CD4-positive, alpha-beta T cell (primary cell): ENCODE measurements at regions not wholly inside any gene's neighbourhood (a gene's known extent, or its start where the extent isn't known, plus 50 kb on each side); places are given as distances from the start of the nearest gene placed in this dataset.

Source experiments
- ATAC-seq: fragments of 200-7000 bp; cut with Tn5 transposase; one replicate; pipeline ENCODE4 v1.10.0; 2022; ENCODE audit warnings: mild to moderate bottlenecking; ENCODE audit not compliant: poor library complexity
- CTCF ChIA-PET: fragments of 350-600 bp; sonication (Branson Sonifier 250); formaldehyde crosslinking; loops from one replicate; lab custom pipeline; 2021; ENCODE audit warnings: antibody characterized with exemption, inconsistent platforms; lab: Charles Lee
- POLR2A ChIA-PET: fragments of 350-600 bp; sonication (Branson Sonifier 250); formaldehyde crosslinking; loops from one replicate; lab custom pipeline; 2021; ENCODE audit warnings: antibody characterized with exemption, inconsistent platforms; lab: Charles Lee
- DNase-seq, 14 experiments: peaks; one replicate each; pipeline ENCODE4 v3.0.0-alpha.2; 2013 to 2020; ENCODE audit warnings: mixed read lengths in 2 of 14
- H3K27ac ChIP-seq, 2 donors: one replicate each; pipeline versions ENCODE4 v1.5.1 to v1.7.0; 2013; ENCODE audit warnings: low read length in 2 of 2, low read depth in 1 of 2, mild to moderate bottlenecking in 1 of 2
- H3K27me3 ChIP-seq, 2 experiments: 1 replicate in 1 of 2; 2 replicates in 1 of 2; pipeline versions ENCODE4 v1.6.1 to v1.7.0; 2013; ENCODE audit warnings: low read length in 2 of 2, control low read depth in 1 of 2, mild to moderate bottlenecking in 1 of 2, moderate library complexity in 1 of 2; ENCODE audit not compliant: insufficient read depth in 2 of 2, control insufficient read depth in 1 of 2
- H3K36me3 ChIP-seq: one replicate; pipeline ENCODE4 v1.6.1; 2013; ENCODE audit warnings: low read length, control low read depth; ENCODE audit not compliant: insufficient read depth
- H3K4me1 ChIP-seq: one replicate; pipeline ENCODE4 v1.6.1; 2013; ENCODE audit warnings: low read length, control low read depth; ENCODE audit not compliant: insufficient read depth
- H3K4me3 ChIP-seq: one replicate; pipeline ENCODE4 v1.5.1; 2013; ENCODE audit warnings: mild to moderate bottlenecking, low read length, moderate library complexity
- H3K9me3 ChIP-seq, 2 experiments: 1 replicate in 1 of 2; 2 replicates in 1 of 2; pipeline versions ENCODE4 v1.6.1 to v1.7.0; 2013; ENCODE audit warnings: low read length in 2 of 2, mild to moderate bottlenecking in 2 of 2, control low read depth in 1 of 2, moderate library complexity in 1 of 2; ENCODE audit not compliant: control insufficient read depth in 1 of 2, insufficient read depth in 1 of 2
- H3K27ac Mint-ChIP-seq: one replicate; pipeline ENCODE4 v1.8.0; 2020; ENCODE audit warnings: mixed read lengths
- H3K27me3 Mint-ChIP-seq: one replicate; pipeline ENCODE4 v1.8.0; 2021; ENCODE audit warnings: mixed read lengths
- H3K36me3 Mint-ChIP-seq: one replicate; pipeline ENCODE4 v1.8.0; 2021; ENCODE audit warnings: low read depth, mixed read lengths
- H3K4me1 Mint-ChIP-seq: one replicate; pipeline ENCODE4 v1.8.0; 2021; ENCODE audit warnings: low read depth, mixed read lengths
- H3K4me3 Mint-ChIP-seq: one replicate; pipeline ENCODE4 v1.8.0; 2020; ENCODE audit warnings: mild to moderate bottlenecking, mixed read lengths
- H3K9me3 Mint-ChIP-seq: one replicate; pipeline ENCODE4 v1.8.0; 2020; ENCODE audit warnings: mixed read lengths
- intact Hi-C, 2 experiments: fragments of 100-400 bp; cut with DNase I in 1 of 2; cut with micrococcal nuclease in 1 of 2; formaldehyde crosslinking; loops; one replicate each; pipeline versions ENCODE4 v1.15.1 to v1.9.0; 2023 to 2025; cut with DNase I, micrococcal nuclease
- TF ChIP-seq, protein P1 (sequence below): fragments of 200-600 bp; IDR thresholded peaks from one replicate; pipeline ENCODE4 v1.8.0; 2022; ENCODE audit warnings: antibody characterized with exemption, mild to moderate bottlenecking

DNA sequence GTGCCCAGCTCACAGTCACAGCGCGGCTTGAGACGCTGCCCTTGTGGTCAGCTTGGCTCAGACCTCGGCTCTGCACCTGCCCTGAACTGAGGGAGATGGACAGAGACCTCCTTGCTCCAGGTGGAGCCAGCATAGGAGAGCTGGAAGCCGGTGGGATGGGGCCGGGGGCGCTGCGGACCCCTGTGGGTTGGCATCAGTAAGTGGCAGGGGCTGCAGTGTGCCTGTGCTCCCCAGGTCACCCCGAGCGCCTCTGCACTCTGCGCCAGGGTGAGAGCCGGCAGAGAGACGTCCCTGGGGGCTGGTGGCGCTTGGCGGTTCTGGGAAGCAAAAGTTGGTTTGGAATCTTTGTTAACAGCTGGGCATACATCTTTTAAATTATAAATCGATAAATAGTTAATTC is 105.6 kb upstream of the TTC34 start:
- Mint-ChIP-seq H3K27me3 (no peaks in the 10 kb centered on the region), H3K9me3 (no peaks in the 10 kb centered on the region), H3K4me1 (no peaks in the 10 kb centered on the region), H3K27ac (no peak overlapping the region), H3K4me3 (no peak overlapping the region), H3K36me3 (no peaks in the 10 kb centered on the region)
- Histone ChIP-seq H3K27me3 (no peaks in the 10 kb centered on the region), H3K9me3 (no peaks in the 10 kb centered on the region), H3K4me1 (no peaks in the 10 kb centered on the region), H3K4me3 (no peak overlapping the region), H3K27ac (no peak overlapping the region), H3K36me3 (no peaks in the 10 kb centered on the region)
- POLR2A ChIA-PET, result no interaction called here
- DNase-seq (no peak), ATAC-seq (no peak)
- CTCF ChIA-PET, result no interaction called here
- TF ChIP-seq, protein P1, sequence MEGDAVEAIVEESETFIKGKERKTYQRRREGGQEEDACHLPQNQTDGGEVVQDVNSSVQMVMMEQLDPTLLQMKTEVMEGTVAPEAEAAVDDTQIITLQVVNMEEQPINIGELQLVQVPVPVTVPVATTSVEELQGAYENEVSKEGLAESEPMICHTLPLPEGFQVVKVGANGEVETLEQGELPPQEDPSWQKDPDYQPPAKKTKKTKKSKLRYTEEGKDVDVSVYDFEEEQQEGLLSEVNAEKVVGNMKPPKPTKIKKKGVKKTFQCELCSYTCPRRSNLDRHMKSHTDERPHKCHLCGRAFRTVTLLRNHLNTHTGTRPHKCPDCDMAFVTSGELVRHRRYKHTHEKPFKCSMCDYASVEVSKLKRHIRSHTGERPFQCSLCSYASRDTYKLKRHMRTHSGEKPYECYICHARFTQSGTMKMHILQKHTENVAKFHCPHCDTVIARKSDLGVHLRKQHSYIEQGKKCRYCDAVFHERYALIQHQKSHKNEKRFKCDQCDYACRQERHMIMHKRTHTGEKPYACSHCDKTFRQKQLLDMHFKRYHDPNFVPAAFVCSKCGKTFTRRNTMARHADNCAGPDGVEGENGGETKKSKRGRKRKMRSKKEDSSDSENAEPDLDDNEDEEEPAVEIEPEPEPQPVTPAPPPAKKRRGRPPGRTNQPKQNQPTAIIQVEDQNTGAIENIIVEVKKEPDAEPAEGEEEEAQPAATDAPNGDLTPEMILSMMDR, result no peak
- intact Hi-C loops, result no loop called here

DNA sequence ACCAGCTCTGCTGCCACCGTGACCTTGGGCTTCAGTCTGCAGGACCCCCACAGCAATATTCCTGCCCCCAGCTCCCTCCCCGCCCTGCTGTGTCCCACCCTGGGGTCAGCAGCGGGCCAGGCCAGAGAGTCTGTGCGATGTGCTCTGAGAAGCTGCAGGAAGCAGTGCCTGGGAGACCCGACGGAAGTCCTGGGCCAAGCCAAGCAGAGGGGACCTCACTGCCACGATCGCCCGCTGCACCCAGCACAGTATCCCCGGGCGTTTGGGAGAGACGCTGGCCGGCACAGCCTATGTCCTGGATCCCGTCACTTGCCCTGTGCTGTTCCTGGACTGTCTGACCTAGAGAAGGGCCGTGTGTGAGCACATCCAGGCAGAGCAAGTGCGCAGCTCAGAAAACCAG is 106.6 kb upstream of the TTC34 start:
- Histone ChIP-seq H3K27ac (no peak overlapping the region), H3K4me1 (no peaks in the 10 kb centered on the region), H3K9me3 (no peaks in the 10 kb centered on the region), H3K27me3 (no peaks in the 10 kb centered on the region), H3K4me3 (no peak overlapping the region), H3K36me3 (no peaks in the 10 kb centered on the region)
- H3K27me3 Mint-ChIP-seq, result no peaks in the 10 kb centered on the region
- no peaks in the 10 kb centered on the region for H3K36me3 Mint-ChIP-seq
- no peaks in the 10 kb centered on the region for H3K4me1 Mint-ChIP-seq
- POLR2A ChIA-PET, result no interaction called here
- H3K9me3 Mint-ChIP-seq, result no peaks in the 10 kb centered on the region
- no peak overlapping the region for H3K4me3 Mint-ChIP-seq
- no peak overlapping the region for H3K27ac Mint-ChIP-seq
- DNase-seq, result no peak
- TF ChIP-seq, protein P1, result no peak
- intact Hi-C loops, result no loop called here
- ATAC-seq, result no peak
- CTCF ChIA-PET, result no interaction called here

DNA sequence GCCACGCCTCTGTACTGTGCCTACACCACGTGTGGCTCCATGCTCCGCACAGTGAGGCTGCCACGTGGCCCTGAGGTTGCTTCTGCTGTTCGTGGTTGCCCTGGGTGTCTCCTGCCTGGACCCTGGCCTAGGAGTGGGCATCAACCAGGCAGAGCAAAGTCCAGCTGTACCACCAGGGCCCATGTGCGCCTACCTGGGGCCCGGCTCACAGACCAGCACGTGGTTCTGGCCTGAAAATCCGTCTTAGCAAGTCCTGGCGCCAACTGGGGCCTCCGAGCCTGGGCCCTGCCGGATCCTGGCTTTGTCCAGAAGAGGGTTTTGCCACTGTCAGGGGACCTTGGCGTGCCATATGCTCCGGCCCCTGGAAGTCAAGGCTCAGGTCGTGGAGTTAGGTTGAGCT is 107.1 kb upstream of the TTC34 start:
- intact Hi-C loops, result no loop called here

More for the DNA sequence above, 107.1 kb upstream of the TTC34 start:
- CTCF ChIA-PET, result no interaction called here
- Histone ChIP-seq H3K27ac (no peak overlapping the region), H3K4me1 (no peaks in the 10 kb centered on the region), H3K9me3 (no peaks in the 10 kb centered on the region), H3K36me3 (no peaks in the 10 kb centered on the region), H3K4me3 (no peak overlapping the region), H3K27me3 (no peaks in the 10 kb centered on the region)
- Mint-ChIP-seq H3K36me3 (no peaks in the 10 kb centered on the region), H3K27ac (no peak overlapping the region), H3K4me3 (no peak overlapping the region), H3K4me1 (no peaks in the 10 kb centered on the region), H3K27me3 (no peaks in the 10 kb centered on the region), H3K9me3 (no peaks in the 10 kb centered on the region)
- DNase-seq (no peak), ATAC-seq (no peak)
- TF ChIP-seq, protein P1, result no peak
- POLR2A ChIA-PET, result no interaction called here
